BJ (cell line): ENCODE measurements at regions not wholly inside any gene's neighbourhood (a gene's known extent, or its start where the extent isn't known, plus 50 kb on each side); places are given as distances from the start of the nearest gene placed in this dataset.

ENCODE experiments used
- CTCF ChIA-PET: fragments of 350-600 bp; formaldehyde crosslinking; extraction: SDS; loops from one replicate; lab custom pipeline; 2021; ENCODE audit warnings: antibody characterized with exemption, inconsistent platforms; lab: Yijun Ruan, JAX
- POLR2A ChIA-PET: fragments of 300-600 bp; sonication (Branson Sonifier 250); formaldehyde crosslinking; extraction: SDS; loops from one replicate; lab custom pipeline; 2021; ENCODE audit warnings: antibody characterized with exemption; lab: Charles Lee
- DNase-seq: peaks from one replicate; pipeline ENCODE4 v3.0.0-alpha.2; 2011; ENCODE audit warnings: low read depth
- H3K27me3 ChIP-seq: 2 replicates; pipeline ENCODE4 v1.6.0; 2011; ENCODE audit warnings: low read length; ENCODE audit not compliant: control insufficient read depth, insufficient read depth
- H3K36me3 ChIP-seq: 2 replicates; pipeline ENCODE4 v1.5.1; 2011; ENCODE audit warnings: low read length; ENCODE audit not compliant: control insufficient read depth, insufficient read depth
- H3K4me3 ChIP-seq: 2 replicates; pipeline ENCODE4 v1.5.1; 2011; ENCODE audit warnings: low read depth, mild to moderate bottlenecking, control low read depth, low read length
- CTCF ChIP-seq: IDR thresholded peaks from 2 replicates; pipeline ENCODE4 v1.5.1; 2011; ENCODE audit warnings: low read depth, mild to moderate bottlenecking, control low read depth, inconsistent platforms, low read length, moderate library complexity; ENCODE audit not compliant: insufficient read depth

GRCh38 chr6:6916598-6916997 is 191.2 kb upstream of the RREB1 start:
- Histone ChIP-seq H3K36me3 (no peaks in the 10 kb centered on the region), H3K4me3 (no peak overlapping the region), H3K27me3 (peaks cover 1% of the 10 kb centered on the region; the same call in 1 of the 2 replicates)
- ChIA-PET CTCF (interaction anchor here (1.2 to 1.5 kb wide), 2 partner anchors 32 to 193 kb away, joined by 4 read pairs; no protein-coding TSS in a partner anchor), POLR2A (no interaction called here)
- no peak for TF ChIP-seq CTCF
- DNase-seq, result no peak

GRCh38 chr6:6918216-6918983 is 189.4 kb upstream of the RREB1 start:
- DNase-seq, result no peak
- H3K36me3 ChIP-seq, result no peaks in the 10 kb centered on the region
- ChIA-PET CTCF (interaction anchor here (0.6 to 0.8 kb wide), 2 partner anchors 30 to 325 kb away, joined by 3 to 4 read pairs; no protein-coding TSS in a partner anchor), POLR2A (no interaction called here)
- peaks cover under 1% of the 10 kb centered on the region; the same call in 1 of the 2 replicates for H3K27me3 ChIP-seq
- H3K4me3 ChIP-seq, result no peak overlapping the region
- TF ChIP-seq CTCF, result no peak

GRCh38 chr6:6919173-6919572 is 188.6 kb upstream of the RREB1 start:
- Histone ChIP-seq H3K36me3 (no peaks in the 10 kb centered on the region), H3K4me3 (no peak overlapping the region), H3K27me3 (no peaks in the 10 kb centered on the region; the same call in 1 of the 2 replicates)
- DNase-seq, result no peak
- TF ChIP-seq CTCF, result no peak
- ChIA-PET CTCF (no interaction called here), POLR2A (no interaction called here)

- Histone ChIP-seq H3K4me3 (no peak overlapping the region), H3K27me3 (no peaks in the 10 kb centered on the region; the same call in 1 of the 2 replicates), H3K36me3 (no peaks in the 10 kb centered on the region)
- POLR2A ChIA-PET, result no interaction called here
- CTCF ChIA-PET, result no interaction called here
- no peak for DNase-seq
- no peak for TF ChIP-seq CTCF
These were observed 187.4 kb upstream of the RREB1 start for GRCh38 chr6:6920114-6920986.

GRCh38 chr6:6920987-6921313 is 186.8 kb upstream of the RREB1 start:
- POLR2A ChIA-PET, result no interaction called here
- TF ChIP-seq CTCF, result no peak
- Histone ChIP-seq H3K36me3 (no peaks in the 10 kb centered on the region), H3K4me3 (no peak overlapping the region), H3K27me3 (no peaks in the 10 kb centered on the region; the same call in 1 of the 2 replicates)
- DNase-seq, result no peak
- CTCF ChIA-PET, result no interaction called here
